ENCODE measurements at regions not wholly inside any gene's neighbourhood (a gene's known extent, or its start where the extent isn't known, plus 50 kb on each side); places are given as distances from the start of the nearest gene placed in this dataset.

DNA sequence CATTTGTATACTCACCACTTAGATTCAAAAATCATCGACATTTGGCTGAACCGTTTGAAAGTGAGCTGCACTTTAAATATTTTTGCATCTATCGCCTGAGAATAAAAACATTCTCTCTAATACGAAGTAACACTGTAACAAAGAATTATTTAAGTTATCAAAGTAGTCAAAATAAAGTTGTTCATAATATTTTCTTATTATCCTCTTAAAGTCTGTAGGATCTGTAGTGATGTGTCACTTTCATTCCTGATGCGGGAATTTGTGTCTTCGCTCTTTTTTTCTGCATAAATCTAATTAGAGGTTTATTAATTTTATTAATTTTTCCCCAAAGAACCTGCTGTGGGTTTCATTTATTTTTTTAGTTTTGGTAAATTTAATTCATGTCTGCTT is 74.8 kb downstream of the ETS2 start:
- H3K36me3 Mint-ChIP-seq (ENCODE audit: insufficient read depth in 1 of 3, low read depth in 3 of 3), result peaks cover 0 to 23% (median 4%) of the 10 kb centered on the region in 3 experiments; a peak in 3 of 7 replicates

More for the DNA sequence above, 74.8 kb downstream of the ETS2 start:
- Histone ChIP-seq H3K79me1 (ENCODE audit: insufficient read depth, low read depth, low read length, poor library complexity, severe bottlenecking) (no peaks in the 10 kb centered on the region), H3K4ac (ENCODE audit: low read depth, low read length) (no peak overlapping the region), H3K9ac (ENCODE audit: extremely low read depth, insufficient read length, low read length) (no peak overlapping the region), H3K14ac (ENCODE audit: insufficient read depth, low read length) (no peak overlapping the region), H3K23me2 (ENCODE audit: insufficient read length, low read depth, low read length, poor library complexity, severe bottlenecking) (no peaks in the 10 kb centered on the region), H3K79me2 (ENCODE audit: insufficient read depth, low read length) (no peaks in the 10 kb centered on the region), H2BK12ac (ENCODE audit: insufficient read length, low read depth, low read length) (no peak overlapping the region), H4K20me1 (ENCODE audit: control insufficient read depth, insufficient read depth, insufficient read length) (no peaks in the 10 kb centered on the region), H3K9me3 (ENCODE audit: control insufficient read depth, low read depth, low read length) (no peaks in the 10 kb centered on the region), H3K4me2 (ENCODE audit: insufficient read depth, insufficient read length, low read length) (no peak overlapping the region), H4K91ac (ENCODE audit: insufficient read length, low read depth, low read length) (no peak overlapping the region), H3K27me3 (ENCODE audit: insufficient read depth, low read length) (no peaks in the 10 kb centered on the region), H2AFZ (ENCODE audit: low read length) (no peak overlapping the region), H3T11ph (ENCODE audit: low read length) (no peak overlapping the region), H3K18ac (ENCODE audit: insufficient read length, low read depth, low read length) (no peak overlapping the region), H3K23ac (ENCODE audit: insufficient read length, low read depth, low read length) (no peak overlapping the region), H2BK120ac (ENCODE audit: low read depth, low read length, poor library complexity, severe bottlenecking) (no peak overlapping the region), H3K4me1 (ENCODE audit: insufficient read depth, low read length) (no peaks in the 10 kb centered on the region), H3K56ac (ENCODE audit: insufficient read length, low read depth, low read length) (no peak overlapping the region), H2BK5ac (ENCODE audit: insufficient read length, low read length) (no peak overlapping the region), H4K8ac (replicated peaks; ENCODE audit: insufficient read length, low read depth, low read length) (no peak overlapping the region), H2BK20ac (ENCODE audit: low read depth, low read length, poor library complexity, severe bottlenecking) (no peak overlapping the region), H4K5ac (ENCODE audit: insufficient read length, low read depth, low read length) (no peak overlapping the region), H2BK15ac (ENCODE audit: low read depth, low read length) (no peak overlapping the region), H3K27ac (ENCODE audit: insufficient read length, low read depth, low read length) (no peak overlapping the region), H2AK5ac (ENCODE audit: insufficient read length, low read length) (no peak overlapping the region)
- DNase-seq, result no peak
- Mint-ChIP-seq H3K4me3 (no peak overlapping the region), H3K27me3 (ENCODE audit: low read depth) (no peaks in the 10 kb centered on the region), H3K4me1 (no peaks in the 10 kb centered on the region), H3K9me3 (peaks cover 24 to 31% of the 10 kb centered on the region in 2 experiments), H3K27ac (no peak overlapping the region)
- WGBS (ENCODE audit: extremely low coverage, insufficient read length, low lambda C conversion rate), result no CpG with 5 or more reads among the region's 6 CpGs
- TF ChIP-seq, protein P1, sequence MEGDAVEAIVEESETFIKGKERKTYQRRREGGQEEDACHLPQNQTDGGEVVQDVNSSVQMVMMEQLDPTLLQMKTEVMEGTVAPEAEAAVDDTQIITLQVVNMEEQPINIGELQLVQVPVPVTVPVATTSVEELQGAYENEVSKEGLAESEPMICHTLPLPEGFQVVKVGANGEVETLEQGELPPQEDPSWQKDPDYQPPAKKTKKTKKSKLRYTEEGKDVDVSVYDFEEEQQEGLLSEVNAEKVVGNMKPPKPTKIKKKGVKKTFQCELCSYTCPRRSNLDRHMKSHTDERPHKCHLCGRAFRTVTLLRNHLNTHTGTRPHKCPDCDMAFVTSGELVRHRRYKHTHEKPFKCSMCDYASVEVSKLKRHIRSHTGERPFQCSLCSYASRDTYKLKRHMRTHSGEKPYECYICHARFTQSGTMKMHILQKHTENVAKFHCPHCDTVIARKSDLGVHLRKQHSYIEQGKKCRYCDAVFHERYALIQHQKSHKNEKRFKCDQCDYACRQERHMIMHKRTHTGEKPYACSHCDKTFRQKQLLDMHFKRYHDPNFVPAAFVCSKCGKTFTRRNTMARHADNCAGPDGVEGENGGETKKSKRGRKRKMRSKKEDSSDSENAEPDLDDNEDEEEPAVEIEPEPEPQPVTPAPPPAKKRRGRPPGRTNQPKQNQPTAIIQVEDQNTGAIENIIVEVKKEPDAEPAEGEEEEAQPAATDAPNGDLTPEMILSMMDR (conservative IDR thresholded peaks at IDR 0.05), result no peak
